Small intestine (tissue), 7 donors: ENCODE measurements at regions not wholly inside any gene's neighbourhood (a gene's known extent, or its start where the extent isn't known, plus 50 kb on each side); places are given as distances from the start of the nearest gene placed in this dataset.
A peak's percentile ranks its signal among the peaks of the same experiment; 100 is the strongest.
"Not testable (repeated sequence)": the region's sequence is repeated elsewhere in the genome, so short reads cannot be mapped to it uniquely, and the experiment has no call there.

Experiments
- DNase-seq, 2 donors: peaks; one replicate each; pipeline versions ENCODE4 v3.0.0 to v3.0.0-alpha.2; 2013
- FAIRE-seq: peaks from 2 replicates; lab custom pipeline; 2012; peaks lifted over from hg19 to GRCh38; lab: Jason Lieb, UNC
- H3K27ac ChIP-seq, 3 donors: one replicate each; pipeline ENCODE4 v1.5.1; 2013; ENCODE audit warnings: low read length in 2 of 3, mild to moderate bottlenecking in 2 of 3, control low read depth in 1 of 3, inconsistent platforms in 1 of 3, low read depth in 1 of 3, moderate library complexity in 1 of 3
- H3K27me3 ChIP-seq, 3 donors: one replicate each; pipeline ENCODE4 v1.6.1; 2013; ENCODE audit warnings: low read length in 3 of 3, inconsistent platforms in 1 of 3; ENCODE audit not compliant: control insufficient read depth in 3 of 3, insufficient read depth in 3 of 3
- H3K36me3 ChIP-seq, 3 donors: one replicate each; pipeline ENCODE4 v1.6.1; 2013; ENCODE audit warnings: low read length in 3 of 3, inconsistent platforms in 1 of 3, low read depth in 1 of 3, mild to moderate bottlenecking in 1 of 3, moderate library complexity in 1 of 3; ENCODE audit not compliant: control insufficient read depth in 3 of 3, insufficient read depth in 2 of 3
- H3K4me1 ChIP-seq, 3 donors: one replicate each; pipeline ENCODE4 v1.6.1; 2013; ENCODE audit warnings: low read length in 2 of 3, inconsistent platforms in 1 of 3, low read depth in 1 of 3, mild to moderate bottlenecking in 1 of 3, moderate library complexity in 1 of 3; ENCODE audit not compliant: control insufficient read depth in 3 of 3, insufficient read depth in 2 of 3
- H3K4me3 ChIP-seq, 3 donors: one replicate each; pipeline ENCODE4 v1.5.1; 2013; ENCODE audit warnings: low read length in 3 of 3, control low read depth in 1 of 3, inconsistent platforms in 1 of 3, low read depth in 1 of 3, mild to moderate bottlenecking in 1 of 3, moderate library complexity in 1 of 3
- H3K9me3 ChIP-seq, 2 donors: one replicate each; pipeline ENCODE4 v1.6.1; 2013; ENCODE audit warnings: low read depth in 1 of 2, low read length in 1 of 2; ENCODE audit not compliant: control insufficient read depth in 2 of 2, insufficient read depth in 1 of 2
- WGBS, 3 donors: extraction: QIAGEN DNeasy Blood & Tissue Kit; methylation state at CpG; one replicate each; pipeline ENCODE4 v1.1.7; 2013; 5-methylcytosine and 5-hydroxymethylcytosine counted together
- donor health status: healthy with polysubstance abuse.
- donor health status: control.
- donor health status: control.
- donor health status: Bipolar disorder and iron deficiency.
- donor health status: healthy.

- Histone ChIP-seq H3K27ac (no peak overlapping the region), H3K9me3 (no peaks in the 10 kb centered on the region), H3K36me3 (no peaks in the 10 kb centered on the region), H3K27me3 (peaks cover 0 to 3% (median 0%) of the 10 kb centered on the region in 3 donors), H3K4me1 (no peaks in the 10 kb centered on the region), H3K4me3 (no peak overlapping the region)
- DNase-seq, result peak in 1 of 2 donors; percentile 7
- no peak for FAIRE-seq
- 19 to 61% (median 34%) methylated on average over 1 of the region's 1 CpG for WGBS, 3 donors
These were observed 174.4 kb upstream of the NUDT10 start for GRCh38 chrX:51158231-51158630.

- FAIRE-seq, H3K4me3 ChIP-seq, H3K9me3 ChIP-seq, H3K4me1 ChIP-seq, DNase-seq, H3K27ac ChIP-seq, H3K36me3 ChIP-seq, H3K27me3 ChIP-seq: not testable (repeated sequence)
- no CpG with 5 or more reads among the region's 1 CpG for WGBS, 3 donors
These were observed 173.2 kb upstream of the NUDT10 start for GRCh38 chrX:51159378-51159777.

GRCh38 chrX:51163730-51164129 lies 168.9 kb upstream of the NUDT10 start:
- DNase-seq, result no peak
- no peaks in the 10 kb centered on the region for H3K9me3 ChIP-seq
- 48 to 75% (median 58%) methylated on average over 6 of the region's 6 CpGs for whole genome bisulfite sequencing, 3 donors
- H3K4me3 ChIP-seq, result no peak overlapping the region
- FAIRE-seq, result no peak
- H3K4me1 ChIP-seq, result no peaks in the 10 kb centered on the region
- H3K27me3 ChIP-seq, result no peaks in the 10 kb centered on the region
- no peaks in the 10 kb centered on the region for H3K36me3 ChIP-seq
- no peak overlapping the region for H3K27ac ChIP-seq

GRCh38 chrX:51178356-51178900 lies 154.2 kb upstream of the NUDT10 start:
- FAIRE-seq, H3K4me3 ChIP-seq, H3K9me3 ChIP-seq, DNase-seq, H3K27ac ChIP-seq, H3K27me3 ChIP-seq, H3K36me3 ChIP-seq, H3K4me1 ChIP-seq: not testable (repeated sequence)
- whole genome bisulfite sequencing, 3 donors, result 82 to 88% (median 82%) methylated on average over 4 of the region's 4 CpGs

GRCh38 chrX:51179805-51180204 lies 152.8 kb upstream of the NUDT10 start:
- not testable (repeated sequence) for H3K27ac ChIP-seq, H3K36me3 ChIP-seq, FAIRE-seq, H3K4me3 ChIP-seq, H3K4me1 ChIP-seq, DNase-seq, H3K27me3 ChIP-seq, H3K9me3 ChIP-seq
- WGBS, 3 donors, result 48 to 66% (median 49%) methylated on average over 4 of the region's 5 CpGs

- Histone ChIP-seq H3K36me3 (no peaks in the 10 kb centered on the region), H3K27me3 (no peaks in the 10 kb centered on the region), H3K9me3 (no peaks in the 10 kb centered on the region), H3K27ac (no peak overlapping the region), H3K4me3 (no peak overlapping the region), H3K4me1 (no peaks in the 10 kb centered on the region)
- WGBS, 3 donors, result 21 to 51% (median 28%) methylated on average over 3 to 6 of the region's 6 CpGs
- no peak for FAIRE-seq
- no peak for DNase-seq
These were observed 150.1 kb upstream of the NUDT10 start for GRCh38 chrX:51182545-51182944.

GRCh38 chrX:51192104-51192503 lies 140.5 kb upstream of the NUDT10 start:
- Histone ChIP-seq H3K27me3 (no peaks in the 10 kb centered on the region), H3K9me3 (no peaks in the 10 kb centered on the region), H3K4me3 (no peak overlapping the region), H3K4me1 (no peaks in the 10 kb centered on the region), H3K36me3 (no peaks in the 10 kb centered on the region), H3K27ac (no peak overlapping the region)
- DNase-seq (no peak), FAIRE-seq (no peak)
- 75 to 82% (median 79%) methylated on average over 1 of the region's 1 CpG for WGBS, 3 donors

- no peaks in the 10 kb centered on the region for H3K27me3 ChIP-seq
- no peaks in the 10 kb centered on the region for H3K9me3 ChIP-seq
- FAIRE-seq (no peak), DNase-seq (no peak)
- no peak overlapping the region for H3K4me3 ChIP-seq
- no peaks in the 10 kb centered on the region for H3K36me3 ChIP-seq
- no peaks in the 10 kb centered on the region for H3K4me1 ChIP-seq
- 53 to 69% (median 55%) methylated on average over 4 of the region's 4 CpGs for WGBS, 3 donors
- H3K27ac ChIP-seq, result no peak overlapping the region
These were observed 117.4 kb upstream of the NUDT10 start for GRCh38 chrX:51215266-51215665.

- Histone ChIP-seq H3K27ac (no peak overlapping the region), H3K4me1 (no peaks in the 10 kb centered on the region), H3K36me3 (no peaks in the 10 kb centered on the region), H3K9me3 (no peaks in the 10 kb centered on the region), H3K27me3 (no peaks in the 10 kb centered on the region), H3K4me3 (no peak overlapping the region)
- DNase-seq, result no peak
- FAIRE-seq, result no peak
- WGBS, 3 donors, result 66 to 78% (median 76%) methylated on average over 2 of the region's 2 CpGs
These were observed 116.8 kb upstream of the NUDT10 start for GRCh38 chrX:51215856-51216255.
